Endothelial cell of umbilical vein (primary cell): ENCODE measurements at regions not wholly inside any gene's neighbourhood (a gene's known extent, or its start where the extent isn't known, plus 50 kb on each side); places are given as distances from the start of the nearest gene placed in this dataset.

Source experiments
- BruUV-seq: library from RNA; stranded (reverse); fragments of 400-500 nt; replicated peaks from 2 replicates; lab custom pipeline; 2021; lab: Mats Ljungman, UMichigan
- CTCF ChIA-PET: fragments of 300-600, 350-600 bp; sonication (Branson Sonifier 250); formaldehyde crosslinking; loops from one replicate; lab custom pipeline; 2021; ENCODE audit warnings: antibody characterized with exemption, inconsistent platforms; lab: Charles Lee
- POLR2A ChIA-PET: fragments of 300-600, 350-600 bp; sonication (Branson Sonifier 250); formaldehyde crosslinking; loops from one replicate; lab custom pipeline; 2021; ENCODE audit warnings: antibody characterized with exemption, inconsistent platforms; lab: Charles Lee
- DNase-seq: peaks from one replicate; pipeline ENCODE4 v3.0.0-alpha.2; 2011; ENCODE audit warnings: low read depth, low spot score
- FAIRE-seq: peaks from 2 replicates; lab custom pipeline; 2011; peaks lifted over from hg19 to GRCh38; lab: Jason Lieb, UNC
- H2AFZ ChIP-seq: 2 replicates; pipeline ENCODE4 v1.6.0; 2012; ENCODE audit warnings: low read depth, low read length, control low read depth, inconsistent platforms
- H3K27ac ChIP-seq: 2 replicates; pipeline ENCODE4 v1.5.1; 2011; ENCODE audit warnings: low read depth, mild to moderate bottlenecking, control low read depth, low read length, moderate library complexity; ENCODE audit not compliant: insufficient read depth
- H3K27me3 ChIP-seq, 2 experiments: 2 replicates each; pipeline versions ENCODE4 v1.6.0 to v1.6.1; 2011; ENCODE audit warnings: low read length in 2 of 2, mixed read lengths in 1 of 2; ENCODE audit not compliant: control insufficient read depth in 2 of 2, insufficient read depth in 2 of 2
- H3K36me3 ChIP-seq, 2 experiments: 2 replicates in 1 of 2; 3 replicates in 1 of 2; pipeline ENCODE4 v1.5.1; 2011; ENCODE audit warnings: low read length in 2 of 2, mild to moderate bottlenecking in 1 of 2, moderate library complexity in 1 of 2; ENCODE audit not compliant: control insufficient read depth in 2 of 2, insufficient read depth in 2 of 2; ENCODE audit errors: extremely low read depth in 1 of 2
- H3K4me1 ChIP-seq: 3 replicates; pipeline ENCODE4 v1.5.1; 2011; ENCODE audit warnings: mild to moderate bottlenecking, low read length; ENCODE audit not compliant: control insufficient read depth, insufficient read depth; ENCODE audit errors: extremely low read depth
- H3K4me2 ChIP-seq: 2 replicates; pipeline ENCODE4 v1.6.1; 2011; ENCODE audit warnings: low read length, control low read depth, mixed read lengths; ENCODE audit not compliant: insufficient read depth
- H3K4me3 ChIP-seq, 3 experiments: fragments of 200-600 bp in 1 of 3; sonication (generic), shearing (Covaris generic) in 1 of 3; replicated peaks in 1 of 3; 2 replicates each; pipeline ENCODE4 v1.5.1; 2011 to 2016; ENCODE audit warnings: control low read depth in 3 of 3, low read length in 3 of 3, mild to moderate bottlenecking in 2 of 3, inconsistent platforms in 1 of 3, low read depth in 1 of 3, moderate library complexity in 1 of 3; ENCODE audit not compliant: insufficient read depth in 1 of 3
- H3K79me2 ChIP-seq: 2 replicates; pipeline ENCODE4 v1.6.0; 2012; ENCODE audit warnings: low read length, inconsistent platforms; ENCODE audit not compliant: control insufficient read depth, insufficient read depth
- H3K9ac ChIP-seq: replicated peaks from 2 replicates; pipeline ENCODE3; 2011; ENCODE audit warnings: low read length, control low read depth; ENCODE audit not compliant: insufficient read depth; ENCODE audit errors: extremely low read depth
- H3K9me1 ChIP-seq: replicated peaks from 3 replicates; pipeline ENCODE4 v1.6.0; 2011; ENCODE audit warnings: mild to moderate bottlenecking, low read length; ENCODE audit not compliant: control insufficient read depth, insufficient read depth; ENCODE audit errors: extremely low read depth
- H3K9me3 ChIP-seq: replicated peaks from 2 replicates; pipeline ENCODE4 v1.5.1; 2012; ENCODE audit warnings: low read length, inconsistent platforms; ENCODE audit not compliant: control insufficient read depth, insufficient read depth
- H4K20me1 ChIP-seq: replicated peaks from 2 replicates; pipeline ENCODE3; 2011; ENCODE audit warnings: mild to moderate bottlenecking, low read length; ENCODE audit not compliant: control insufficient read depth, insufficient read depth; ENCODE audit errors: extremely low read depth
- EZH2 ChIP-seq: IDR thresholded peaks from 2 replicates; pipeline ENCODE4 v1.6.1; 2012; ENCODE audit warnings: borderline replicate concordance, low read depth, mild to moderate bottlenecking, moderate library complexity, low read length, inconsistent platforms; ENCODE audit not compliant: severe bottlenecking
- FOS ChIP-seq: IDR thresholded peaks from 2 replicates; pipeline ENCODE4 v1.6.1; 2011; ENCODE audit warnings: mild to moderate bottlenecking, low read length, moderate library complexity, borderline replicate concordance; ENCODE audit not compliant: insufficient read depth
- GATA2 ChIP-seq: IDR thresholded peaks from 2 replicates; pipeline ENCODE4 v1.7.0; 2011; ENCODE audit warnings: low read depth, mild to moderate bottlenecking, moderate library complexity, mixed read lengths, low read length; ENCODE audit not compliant: insufficient read length, insufficient read depth
- JUN ChIP-seq: IDR thresholded peaks from 2 replicates; pipeline ENCODE4 v1.6.1; 2011; ENCODE audit warnings: borderline replicate concordance, low read depth; ENCODE audit not compliant: insufficient read length, insufficient read depth
- MYC ChIP-seq: IDR thresholded peaks from one replicate; pipeline ENCODE4 v1.6.1; 2011; ENCODE audit warnings: mild to moderate bottlenecking, low read depth, low read length
- POLR2A ChIP-seq: IDR thresholded peaks from 2 replicates; pipeline ENCODE4 v1.6.1; 2012; ENCODE audit warnings: low read depth, mild to moderate bottlenecking, control low read depth, low read length
- POLR2AphosphoS5 ChIP-seq: IDR thresholded peaks from 2 replicates; pipeline ENCODE4 v1.6.1; 2012; ENCODE audit warnings: low read depth, mild to moderate bottlenecking, control low read depth, low read length, moderate library complexity; ENCODE audit not compliant: insufficient read depth
- dilution Hi-C: fragments of 300-500 bp; cut with MboI; formaldehyde crosslinking; loops from one replicate; pipeline ENCODE4 v1.15.0; 2019; ENCODE audit warnings: low sequenced_read_pairs; ENCODE audit not compliant: extremely low pct_ligation_motif_present
- intact Hi-C: fragments of 100-400 bp; cut with micrococcal nuclease; formaldehyde crosslinking; loops from one replicate; pipeline ENCODE4 v1.10.0; 2022
- TF ChIP-seq, protein P1 (sequence below): IDR thresholded peaks from 2 replicates; pipeline ENCODE4 v1.6.1; 2011; ENCODE audit not compliant: insufficient read depth, insufficient read length
- TF ChIP-seq, protein P2 (sequence below), 2 donors: IDR thresholded peaks; 1 replicate in 1 of 2; 2 replicates in 1 of 2; pipeline ENCODE4 v1.5.1; 2011; ENCODE audit warnings: low read length in 2 of 2, mild to moderate bottlenecking in 2 of 2, moderate library complexity in 2 of 2, control low read depth in 1 of 2, inconsistent platforms in 1 of 2, low read depth in 1 of 2; ENCODE audit not compliant: insufficient read depth in 1 of 2; ENCODE audit errors: extremely low read depth in 1 of 2

DNA sequence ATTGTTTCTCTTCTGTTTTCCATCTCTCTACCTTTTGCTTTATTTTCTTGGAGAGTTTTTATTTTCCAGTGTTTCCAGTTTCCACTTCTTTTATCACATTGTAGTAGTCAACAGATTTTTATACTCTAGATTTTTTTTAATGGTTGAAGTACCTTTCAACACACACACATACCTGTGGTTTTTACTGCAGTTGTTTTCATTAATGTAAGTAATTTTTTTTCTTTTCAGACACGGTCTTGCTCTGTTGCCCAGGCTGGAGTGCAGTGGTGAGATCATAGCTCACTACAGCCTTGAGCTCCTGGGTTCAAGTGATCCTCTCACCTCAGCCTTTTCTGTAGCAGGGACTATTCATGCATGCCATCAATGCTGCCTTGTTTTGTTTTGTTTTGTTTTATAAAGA, 472.5 kb upstream of the SGO1 start:
- dilution Hi-C loops: no loop called here

More for the DNA sequence above, 472.5 kb upstream of the SGO1 start:
- intact Hi-C loops: no loop called here
- no peak overlapping the region for H3K4me2 ChIP-seq
- POLR2A ChIA-PET: no interaction called here
- no peaks in the 10 kb centered on the region for H3K27me3 ChIP-seq
- H3K79me2 ChIP-seq: no peaks in the 10 kb centered on the region
- no peak for DNase-seq
- no peak overlapping the region for H3K27ac ChIP-seq
- CTCF ChIA-PET: interaction anchor here (1.2 to 1.3 kb wide), 2 partner anchors 14 to 18 kb away, joined by 3 read pairs; no protein-coding TSS in a partner anchor
- H3K9me1 ChIP-seq: no peaks in the 10 kb centered on the region
- H3K36me3 ChIP-seq: no peaks in the 10 kb centered on the region
- BruUV-seq: no TSS peak
- no peak overlapping the region for H2AFZ ChIP-seq
- no peaks in the 10 kb centered on the region for H4K20me1 ChIP-seq
- no peak for FAIRE-seq
- H3K4me3 ChIP-seq: no peak overlapping the region
- H3K4me1 ChIP-seq: no peaks in the 10 kb centered on the region
- no peak for TF ChIP-seq MYC
- TF ChIP-seq POLR2A: no peak
- TF ChIP-seq, protein P1, sequence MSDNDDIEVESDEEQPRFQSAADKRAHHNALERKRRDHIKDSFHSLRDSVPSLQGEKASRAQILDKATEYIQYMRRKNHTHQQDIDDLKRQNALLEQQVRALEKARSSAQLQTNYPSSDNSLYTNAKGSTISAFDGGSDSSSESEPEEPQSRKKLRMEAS: no peak
- TF ChIP-seq GATA2: no peak
- TF ChIP-seq, protein P2, sequence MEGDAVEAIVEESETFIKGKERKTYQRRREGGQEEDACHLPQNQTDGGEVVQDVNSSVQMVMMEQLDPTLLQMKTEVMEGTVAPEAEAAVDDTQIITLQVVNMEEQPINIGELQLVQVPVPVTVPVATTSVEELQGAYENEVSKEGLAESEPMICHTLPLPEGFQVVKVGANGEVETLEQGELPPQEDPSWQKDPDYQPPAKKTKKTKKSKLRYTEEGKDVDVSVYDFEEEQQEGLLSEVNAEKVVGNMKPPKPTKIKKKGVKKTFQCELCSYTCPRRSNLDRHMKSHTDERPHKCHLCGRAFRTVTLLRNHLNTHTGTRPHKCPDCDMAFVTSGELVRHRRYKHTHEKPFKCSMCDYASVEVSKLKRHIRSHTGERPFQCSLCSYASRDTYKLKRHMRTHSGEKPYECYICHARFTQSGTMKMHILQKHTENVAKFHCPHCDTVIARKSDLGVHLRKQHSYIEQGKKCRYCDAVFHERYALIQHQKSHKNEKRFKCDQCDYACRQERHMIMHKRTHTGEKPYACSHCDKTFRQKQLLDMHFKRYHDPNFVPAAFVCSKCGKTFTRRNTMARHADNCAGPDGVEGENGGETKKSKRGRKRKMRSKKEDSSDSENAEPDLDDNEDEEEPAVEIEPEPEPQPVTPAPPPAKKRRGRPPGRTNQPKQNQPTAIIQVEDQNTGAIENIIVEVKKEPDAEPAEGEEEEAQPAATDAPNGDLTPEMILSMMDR (IDR thresholded peaks at IDR 0.05; ENCODE audit: extremely low read depth in 1 of 2, insufficient read depth in 1 of 2, low read depth in 1 of 2, low read length in 2 of 2): no peak
- TF ChIP-seq JUN: no peak
- TF ChIP-seq POLR2AphosphoS5: no peak
- TF ChIP-seq EZH2: no peak
- TF ChIP-seq FOS: no peak
- H3K9me3 ChIP-seq: no peaks in the 10 kb centered on the region
- H3K9ac ChIP-seq: no peak overlapping the region
